GM12878 (cell line): ENCODE measurements at regions not wholly inside any gene's neighbourhood (a gene's known extent, or its start where the extent isn't known, plus 50 kb on each side); places are given as distances from the start of the nearest gene placed in this dataset.
A peak's percentile ranks its signal among the peaks of the same experiment; 100 is the strongest.
"Not testable (repeated sequence)": the region's sequence is repeated elsewhere in the genome, so short reads cannot be mapped to it uniquely, and the experiment has no call there.

Source experiments
- ATAC-seq: fragments of 200-7000 bp; cut with Tn5 transposase; 3 replicates; pipeline ENCODE4 v1.9.1; 2020; ENCODE audit warnings: mild to moderate bottlenecking, moderate library complexity
- BruUV-seq: library from RNA; stranded (reverse); fragments of 400-500 nt; replicated peaks from 2 replicates; lab custom pipeline; 2021; lab: Mats Ljungman, UMichigan
- CTCF ChIA-PET: fragments of 300-600 bp; sonication (Branson Sonifier 250); formaldehyde crosslinking; extraction: SDS; loops from one replicate; lab custom pipeline; 2021; ENCODE audit warnings: inconsistent platforms; lab: Yijun Ruan, JAX
- POLR2A ChIA-PET: fragments of 350-600 bp; formaldehyde crosslinking; extraction: SDS; loops from one replicate; lab custom pipeline; 2021; ENCODE audit warnings: inconsistent platforms; lab: Charles Lee
- RAD21 ChIA-PET: fragments of 300-600 bp; sonication (Branson Sonifier 250); formaldehyde crosslinking; loops from one replicate; lab custom pipeline; 2023; ENCODE audit warnings: antibody characterized with exemption; ENCODE audit not compliant: unreplicated experiment; lab: Charles Lee
- SMC1A ChIA-PET: fragments of 300-600 bp; sonication (Branson Sonifier 250); formaldehyde crosslinking; loops from one replicate; lab custom pipeline; 2023; ENCODE audit not compliant: unreplicated experiment, uncharacterized antibody; lab: Charles Lee
- DNase-seq: peaks from one replicate; pipeline ENCODE4 v3.0.0-alpha.2; 2011; ENCODE audit warnings: low read depth, low spot score
- FAIRE-seq: peaks from 3 replicates; lab custom pipeline; 2011; peaks lifted over from hg19 to GRCh38; lab: Jason Lieb, UNC
- H2AFZ ChIP-seq: 2 replicates; pipeline ENCODE4 v1.6.0; 2011; ENCODE audit warnings: low read depth, low read length, control low read depth; ENCODE audit not compliant: control insufficient read depth
- H3K27ac ChIP-seq: 2 replicates; pipeline ENCODE4 v1.5.1; 2011; ENCODE audit warnings: control low read depth; ENCODE audit not compliant: control insufficient read depth, insufficient read depth
- H3K27me3 ChIP-seq, 2 experiments: replicated peaks in 1 of 2; 2 replicates each; pipeline versions ENCODE4 v1.6.0 to v1.6.1; 2011; ENCODE audit warnings: low read length in 1 of 2; ENCODE audit not compliant: control insufficient read depth in 2 of 2, insufficient read depth in 2 of 2
- H3K36me3 ChIP-seq, 2 experiments: 2 replicates each; pipeline ENCODE4 v1.5.1; 2011; ENCODE audit warnings: low read length in 1 of 2; ENCODE audit not compliant: control insufficient read depth in 2 of 2, insufficient read depth in 2 of 2
- H3K4me1 ChIP-seq: 2 replicates; pipeline ENCODE4 v1.6.1; 2011; ENCODE audit warnings: mild to moderate bottlenecking, low read length, moderate library complexity, mixed read lengths; ENCODE audit not compliant: control insufficient read depth, insufficient read depth
- H3K4me2 ChIP-seq: 2 replicates; pipeline ENCODE4 v1.6.0; 2011; ENCODE audit warnings: control low read depth; ENCODE audit not compliant: control insufficient read depth, insufficient read depth
- H3K4me3 ChIP-seq: fragments of 200-600 bp; sonication (generic); 2 replicates; pipeline ENCODE4 v1.5.1; 2016
- H3K79me2 ChIP-seq: 2 replicates; pipeline ENCODE4 v1.6.0; 2011; ENCODE audit warnings: low read length; ENCODE audit not compliant: control insufficient read depth, insufficient read depth
- H3K9ac ChIP-seq: 2 replicates; pipeline ENCODE4 v1.8.0; 2011; ENCODE audit warnings: low read length, control low read depth, mixed read lengths; ENCODE audit not compliant: control insufficient read depth, insufficient read depth
- H3K9me3 ChIP-seq: replicated peaks from 3 replicates; pipeline ENCODE4 v1.5.1; 2011; ENCODE audit warnings: mild to moderate bottlenecking, low read length; ENCODE audit not compliant: control insufficient read depth, insufficient read depth
- H4K20me1 ChIP-seq: 2 replicates; pipeline ENCODE4 v1.6.0; 2011; ENCODE audit not compliant: control insufficient read depth, insufficient read depth
- BHLHE40 ChIP-seq, 2 experiments: fragments of 450-650 bp in 1 of 2; IDR thresholded peaks; 2 replicates each; pipeline ENCODE4 v1.6.1; 2011 to 2017; ENCODE audit warnings: low read depth in 2 of 2, borderline replicate concordance in 1 of 2, improper control_type of control experiment in 1 of 2, low read length in 1 of 2, mild to moderate bottlenecking in 1 of 2
- MTA3 ChIP-seq: IDR thresholded peaks from 2 replicates; pipeline ENCODE4 v1.6.1; 2012; ENCODE audit warnings: low read length, inconsistent platforms, borderline replicate concordance
- POLR2AphosphoS5 ChIP-seq: IDR thresholded peaks from 2 replicates; pipeline ENCODE4 v1.6.1; 2011; ENCODE audit warnings: mild to moderate bottlenecking, low read length, inconsistent platforms
- POU2F2 ChIP-seq: IDR thresholded peaks from 3 replicates; pipeline ENCODE4 v1.6.1; 2011; ENCODE audit warnings: low read depth, mild to moderate bottlenecking, low read length, borderline replicate concordance
- WGBS: methylation state at CpG from one replicate; pipeline ENCODE4 v1.1.6; 2016; ENCODE audit warnings: low lambda C conversion rate; ENCODE audit not compliant: insufficient replicate concordance, insufficient coverage; ENCODE audit errors: missing lambda C conversion rate; 5-methylcytosine and 5-hydroxymethylcytosine counted together
- in situ Hi-C: fragments of 300-500 bp; cut with MboI; formaldehyde crosslinking; loops from 9 replicates; pipeline ENCODE4 v1.14.3; 2018; ENCODE audit warnings: mixed read lengths
- intact Hi-C: fragments of 100-400 bp; cut with micrococcal nuclease; formaldehyde crosslinking; loops from one replicate; pipeline ENCODE4 v1.14.2; 2022; ENCODE audit not compliant: unreplicated experiment
- TF ChIP-seq, protein P1 (sequence below): fragments of 450-650 bp; IDR thresholded peaks from 2 replicates; pipeline ENCODE4 v1.6.1; 2017; ENCODE audit warnings: mild to moderate bottlenecking
- TF ChIP-seq, protein P2 (sequence below): IDR thresholded peaks from 2 replicates; pipeline ENCODE4 v1.6.1; 2011; ENCODE audit warnings: low read depth, mild to moderate bottlenecking, low read length, moderate library complexity, borderline replicate concordance; ENCODE audit errors: extremely low read depth

DNA sequence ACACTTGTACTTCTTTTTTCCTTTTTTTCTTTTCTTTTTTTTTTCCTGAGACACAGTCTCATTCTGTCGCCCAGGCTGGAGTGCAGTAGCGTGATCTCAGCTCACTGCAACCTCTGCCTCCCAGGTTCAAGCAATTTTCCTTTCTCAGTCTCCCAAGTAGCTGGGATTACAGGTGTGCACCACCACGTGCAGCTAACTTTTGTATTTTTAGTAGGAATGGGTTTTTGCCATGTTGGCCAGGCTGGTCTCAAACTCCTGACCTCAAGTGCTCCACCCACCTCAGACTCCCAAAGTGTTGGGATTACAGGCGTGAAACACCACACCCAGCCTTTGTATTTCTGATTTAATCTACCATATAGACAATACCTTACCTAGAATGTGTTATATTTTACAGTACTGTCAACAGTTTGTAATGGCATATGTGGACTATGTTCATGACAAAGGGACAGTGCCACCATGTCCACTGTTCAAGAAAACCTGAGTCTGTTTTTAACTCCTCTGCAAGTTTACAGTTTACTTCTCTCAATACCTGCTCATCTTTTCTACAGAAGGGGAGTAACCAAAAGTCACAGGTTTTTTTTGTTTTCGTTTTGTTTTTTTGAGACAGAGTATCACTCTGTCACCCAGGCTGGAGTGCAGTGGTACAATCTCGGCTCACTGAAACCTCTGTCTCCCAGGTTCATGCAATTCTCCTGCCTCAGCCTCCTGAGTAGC is 223.9 kb upstream of the KLF14 start:
- H3K27me3 ChIP-seq, DNase-seq, H2AFZ ChIP-seq, BruUV-seq, H3K36me3 ChIP-seq, H4K20me1 ChIP-seq, ATAC-seq, intact Hi-C loops, FAIRE-seq, in situ Hi-C loops, H3K9me3 ChIP-seq: not testable (repeated sequence)
- POLR2A ChIA-PET, result interaction anchor here (0.7 to 6.9 kb wide), 9 partner anchors 8 to 58 kb away, joined by 3 to 67 read pairs (median 4); no protein-coding TSS in a partner anchor
- peak; percentile 73 for TF ChIP-seq POLR2AphosphoS5
- H3K9ac ChIP-seq, result peak overlapping the region; percentile 63
- peaks cover 85% of the 10 kb centered on the region for H3K79me2 ChIP-seq
- peak overlapping the region; percentile 93 for H3K27ac ChIP-seq
- CTCF ChIA-PET, result interaction anchor here (0.8 to 7.4 kb wide), 10 partner anchors 9 to 82 kb away, joined by 3 to 106 read pairs (median 12); no protein-coding TSS in a partner anchor
- RAD21 ChIA-PET, result interaction anchor here (1.1 to 7.8 kb wide), 8 partner anchors 11 to 80 kb away, joined by 3 to 94 read pairs (median 5); no protein-coding TSS in a partner anchor
- peak overlapping the region; percentile 79 for H3K4me3 ChIP-seq
- peaks cover 19% of the 10 kb centered on the region for H3K4me1 ChIP-seq
- peak overlapping the region; percentile 75 for H3K4me2 ChIP-seq
- 1% methylated on average over 6 of the region's 6 CpGs for WGBS
- SMC1A ChIA-PET, result interaction anchor here (0.7 to 9.2 kb wide), 14 partner anchors 9 to 455 kb away, joined by 3 to 145 read pairs (median 5); no protein-coding TSS in a partner anchor

DNA sequence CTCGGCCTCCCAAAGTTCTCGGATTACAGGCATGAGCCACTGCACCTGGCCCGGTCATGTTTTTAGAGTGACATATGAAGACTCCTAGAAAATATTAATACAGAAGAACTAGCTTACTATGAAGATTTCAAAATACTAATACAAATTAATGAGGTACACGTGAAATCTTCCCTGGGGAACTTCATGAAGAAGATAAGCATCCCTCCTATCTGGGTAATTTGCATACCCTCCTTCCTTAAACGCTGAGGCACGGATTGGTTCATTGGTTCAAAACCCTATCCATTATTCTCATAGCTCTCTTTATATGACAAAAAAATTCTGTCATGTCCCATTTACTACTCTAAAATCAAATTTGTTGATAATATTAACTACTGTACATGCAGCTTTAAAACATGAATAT is 224.8 kb upstream of the KLF14 start:
- TF ChIP-seq, protein P1, sequence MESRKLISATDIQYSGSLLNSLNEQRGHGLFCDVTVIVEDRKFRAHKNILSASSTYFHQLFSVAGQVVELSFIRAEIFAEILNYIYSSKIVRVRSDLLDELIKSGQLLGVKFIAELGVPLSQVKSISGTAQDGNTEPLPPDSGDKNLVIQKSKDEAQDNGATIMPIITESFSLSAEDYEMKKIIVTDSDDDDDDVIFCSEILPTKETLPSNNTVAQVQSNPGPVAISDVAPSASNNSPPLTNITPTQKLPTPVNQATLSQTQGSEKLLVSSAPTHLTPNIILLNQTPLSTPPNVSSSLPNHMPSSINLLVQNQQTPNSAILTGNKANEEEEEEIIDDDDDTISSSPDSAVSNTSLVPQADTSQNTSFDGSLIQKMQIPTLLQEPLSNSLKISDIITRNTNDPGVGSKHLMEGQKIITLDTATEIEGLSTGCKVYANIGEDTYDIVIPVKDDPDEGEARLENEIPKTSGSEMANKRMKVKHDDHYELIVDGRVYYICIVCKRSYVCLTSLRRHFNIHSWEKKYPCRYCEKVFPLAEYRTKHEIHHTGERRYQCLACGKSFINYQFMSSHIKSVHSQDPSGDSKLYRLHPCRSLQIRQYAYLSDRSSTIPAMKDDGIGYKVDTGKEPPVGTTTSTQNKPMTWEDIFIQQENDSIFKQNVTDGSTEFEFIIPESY, result no peak
- no peak for TF ChIP-seq MTA3
- TF ChIP-seq POU2F2, result 0 out of 3 replicates have a peak, but pooled peaks have one; percentile 44
- 0 out of 4 replicates have a peak, but pooled peaks have one; percentile 17 to 20 for TF ChIP-seq BHLHE40 (IDR thresholded peaks at IDR 0.05; ENCODE audit: borderline replicate concordance in 1 of 2, low read depth in 2 of 2, low read length in 1 of 2)
- TF ChIP-seq, protein P2, sequence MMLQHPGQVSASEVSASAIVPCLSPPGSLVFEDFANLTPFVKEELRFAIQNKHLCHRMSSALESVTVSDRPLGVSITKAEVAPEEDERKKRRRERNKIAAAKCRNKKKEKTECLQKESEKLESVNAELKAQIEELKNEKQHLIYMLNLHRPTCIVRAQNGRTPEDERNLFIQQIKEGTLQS, result no peak
- POLR2A ChIA-PET, result interaction anchor here (0.8 to 6.9 kb wide), 7 partner anchors 13 to 81 kb away, joined by 3 to 67 read pairs (median 3); no protein-coding TSS in a partner anchor
- H2AFZ ChIP-seq, result no peak overlapping the region
- WGBS, result 0% methylated on average over 6 of the region's 6 CpGs
- in situ Hi-C loops (no loop called here), intact Hi-C loops (no loop called here)
- H3K36me3 ChIP-seq, result peaks cover 1 to 7% of the 10 kb centered on the region in 2 experiments; a peak in 3 of 4 replicates
- no peak for FAIRE-seq
- peak overlapping the region; percentile 75 for H3K4me2 ChIP-seq
- H3K4me1 ChIP-seq, result peaks cover 23% of the 10 kb centered on the region
- peak overlapping the region; percentile 79 for H3K4me3 ChIP-seq
- H3K9me3 ChIP-seq, result no peaks in the 10 kb centered on the region
- peak overlapping the region; percentile 93 for H3K27ac ChIP-seq
- RAD21 ChIA-PET, result interaction anchor here (0.6 to 7.8 kb wide), 16 partner anchors 12 to 81 kb away, joined by 3 to 94 read pairs (median 8); no protein-coding TSS in a partner anchor
- H4K20me1 ChIP-seq, result no peaks in the 10 kb centered on the region
- no peak for DNase-seq
- H3K79me2 ChIP-seq, result peaks cover 75% of the 10 kb centered on the region
- SMC1A ChIA-PET, result interaction anchor here (0.7 to 9.2 kb wide), 18 partner anchors 12 to 549 kb away, joined by 3 to 145 read pairs (median 8); no protein-coding TSS in a partner anchor
- CTCF ChIA-PET, result interaction anchor here (0.8 to 7.4 kb wide), 16 partner anchors 12 to 111 kb away, joined by 3 to 106 read pairs (median 8); no protein-coding TSS in a partner anchor
- H3K27me3 ChIP-seq, result no peaks in the 10 kb centered on the region
- no TSS peak for BruUV-seq
- H3K9ac ChIP-seq, result peak overlapping the region; percentile 90
- no peak for ATAC-seq
